SU-DHL-6 (cell line): ENCODE measurements at regions not wholly inside any gene's neighbourhood (a gene's known extent, or its start where the extent isn't known, plus 50 kb on each side); places are given as distances from the start of the nearest gene placed in this dataset.

Experiments used
- H2AFZ ChIP-seq: fragments of 200-600 bp; sonication (generic); 2 replicates; pipeline ENCODE4 v1.6.1; 2014; ENCODE audit warnings: low read depth, mild to moderate bottlenecking, moderate library complexity, mixed read lengths, antibody characterized with exemption, low read length; ENCODE audit not compliant: severe bottlenecking
- H3F3A ChIP-seq: fragments of 200-600 bp; shearing (Covaris generic); 2 replicates; pipeline ENCODE4 v1.6.0; 2016; ENCODE audit warnings: antibody characterized with exemption, mild to moderate bottlenecking; ENCODE audit not compliant: insufficient read depth
- H3K27ac ChIP-seq: fragments of 200-600 bp; sonication (generic); 2 replicates; pipeline ENCODE4 v1.5.1; 2016; ENCODE audit warnings: low read depth, mild to moderate bottlenecking, low read length, moderate library complexity, mixed read lengths
- H3K27me3 ChIP-seq: fragments of 200-600 bp; sonication (generic), shearing (Covaris generic); 2 replicates; pipeline ENCODE4 v1.6.0; 2014; ENCODE audit warnings: mild to moderate bottlenecking, low read length
- H3K36me3 ChIP-seq: fragments of 200-600 bp; sonication (generic); 2 replicates; pipeline ENCODE4 v1.6.1; 2014; ENCODE audit warnings: mild to moderate bottlenecking, low read length, mixed read lengths
- H3K4me2 ChIP-seq: fragments of 300-600, 200-600 bp; shearing (Covaris generic), sonication (generic); 2 replicates; pipeline ENCODE4 v1.6.0; 2014; ENCODE audit warnings: low read length, low read depth, mild to moderate bottlenecking; ENCODE audit not compliant: poor library complexity, severe bottlenecking
- H3K4me3 ChIP-seq: fragments of 200-600 bp; sonication (generic); 2 replicates; pipeline ENCODE4 v1.5.1; 2014; ENCODE audit warnings: antibody characterized with exemption, low read length, mild to moderate bottlenecking, mixed read lengths; ENCODE audit not compliant: insufficient read depth, poor library complexity, severe bottlenecking
- H3K79me2 ChIP-seq: fragments of 200-600 bp; sonication (generic); 2 replicates; pipeline ENCODE4 v1.6.1; 2014; ENCODE audit warnings: mild to moderate bottlenecking, low read length, moderate library complexity; ENCODE audit not compliant: insufficient read depth
- H3K9ac ChIP-seq: fragments of 200-600 bp; sonication (generic); 2 replicates; pipeline ENCODE4 v1.7.0; 2014; ENCODE audit warnings: mild to moderate bottlenecking, low read length
- H3K9me2 ChIP-seq: fragments of 200-600 bp; sonication (generic); replicated peaks from 2 replicates; pipeline ENCODE4 v1.6.1; 2014; ENCODE audit warnings: low read length; ENCODE audit not compliant: insufficient read depth
- H3K9me3 ChIP-seq: fragments of 200-600 bp; sonication (generic); 2 replicates; pipeline ENCODE4 v1.6.1; 2014; ENCODE audit warnings: low read length, mixed read lengths; ENCODE audit not compliant: insufficient read depth
- H4K20me1 ChIP-seq: fragments of 200-600 bp; sonication (generic); 2 replicates; pipeline ENCODE4 v1.6.1; 2014; ENCODE audit warnings: low read depth, mild to moderate bottlenecking, antibody characterized with exemption, low read length, moderate library complexity, mixed read lengths
- CTCF ChIP-seq: fragments of 200-600 bp; sonication (generic); IDR thresholded peaks from one replicate; pipeline ENCODE4 v1.5.1; 2017; ENCODE audit warnings: antibody characterized with exemption, mild to moderate bottlenecking, low read length, moderate library complexity; ENCODE audit not compliant: insufficient read depth, poor library complexity, severe bottlenecking
- EZH2phosphoT487 ChIP-seq: fragments of 200-600 bp; sonication (generic), shearing (Covaris generic); conservative IDR thresholded peaks from 2 replicates; pipeline ENCODE4 v1.6.1; 2018; ENCODE audit warnings: mild to moderate bottlenecking, antibody characterized with exemption, low read length, moderate library complexity, mixed read lengths

GRCh38 chr6:121885399-121886152 lies 450.1 kb downstream of the GJA1 start:
- H3K4me3 ChIP-seq: no peak overlapping the region
- H3K79me2 ChIP-seq: no peaks in the 10 kb centered on the region
- H4K20me1 ChIP-seq: no peaks in the 10 kb centered on the region
- no peak overlapping the region for H3K4me2 ChIP-seq
- no peaks in the 10 kb centered on the region for H3K36me3 ChIP-seq
- H3K27me3 ChIP-seq: no peaks in the 10 kb centered on the region
- no peak overlapping the region for H3K9ac ChIP-seq
- no peaks in the 10 kb centered on the region for H3K9me2 ChIP-seq
- no peak overlapping the region for H3K27ac ChIP-seq
- no peaks in the 10 kb centered on the region for H3F3A ChIP-seq
- H2AFZ ChIP-seq: no peak overlapping the region
- no peak for TF ChIP-seq EZH2phosphoT487
- no peak for TF ChIP-seq CTCF
- H3K9me3 ChIP-seq: no peaks in the 10 kb centered on the region

GRCh38 chr6:121886223-121886830 lies 450.9 kb downstream of the GJA1 start:
- no peak for TF ChIP-seq EZH2phosphoT487
- no peak for TF ChIP-seq CTCF
- Histone ChIP-seq H3K9ac (no peak overlapping the region), H3K4me3 (no peak overlapping the region), H3F3A (no peaks in the 10 kb centered on the region), H3K27ac (no peak overlapping the region), H3K27me3 (no peaks in the 10 kb centered on the region), H4K20me1 (no peaks in the 10 kb centered on the region), H3K9me3 (no peaks in the 10 kb centered on the region), H2AFZ (no peak overlapping the region), H3K36me3 (no peaks in the 10 kb centered on the region), H3K79me2 (no peaks in the 10 kb centered on the region), H3K9me2 (no peaks in the 10 kb centered on the region), H3K4me2 (no peak overlapping the region)

DNA sequence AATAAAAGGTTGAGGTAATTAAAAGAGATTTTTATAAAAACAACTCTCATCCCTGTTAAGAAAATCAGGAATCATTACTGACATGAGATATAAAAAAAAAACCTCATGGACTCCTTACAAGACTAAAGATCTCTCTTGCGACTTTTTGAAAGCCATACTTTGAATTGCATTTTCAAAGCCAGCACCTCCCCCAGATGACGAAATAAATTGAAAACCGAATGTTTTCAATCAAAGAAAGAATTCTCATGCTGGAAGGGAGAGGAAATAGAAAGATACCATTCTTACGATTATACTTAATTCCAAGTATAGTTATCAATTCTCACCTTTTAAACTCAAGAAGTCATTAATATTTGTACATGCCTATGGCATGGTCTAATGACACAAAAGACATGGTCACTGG lies 452.3 kb downstream of the GJA1 start:
- Histone ChIP-seq H3K27ac (no peak overlapping the region), H4K20me1 (no peaks in the 10 kb centered on the region), H3K9me3 (no peaks in the 10 kb centered on the region), H3K36me3 (no peaks in the 10 kb centered on the region), H3K9ac (no peak overlapping the region), H3K4me2 (no peak overlapping the region), H2AFZ (no peak overlapping the region), H3K27me3 (no peaks in the 10 kb centered on the region), H3K9me2 (no peaks in the 10 kb centered on the region), H3F3A (no peaks in the 10 kb centered on the region), H3K4me3 (no peak overlapping the region), H3K79me2 (no peaks in the 10 kb centered on the region)
- TF ChIP-seq EZH2phosphoT487 (no peak), CTCF (no peak)
